Astrocyte of the spinal cord (primary cell): ENCODE measurements at regions not wholly inside any gene's neighbourhood (a gene's known extent, or its start where the extent isn't known, plus 50 kb on each side); places are given as distances from the start of the nearest gene placed in this dataset.

Experiments
- DNase-seq: peaks from one replicate; pipeline ENCODE4 v3.0.0; 2011; ENCODE audit warnings: low read depth, low spot score
- H3K4me3 ChIP-seq: 2 replicates; pipeline ENCODE4 v1.5.1; 2011; ENCODE audit warnings: low read depth, mild to moderate bottlenecking, low read length, moderate library complexity
- in situ Hi-C: cut with HindIII; loops from 2 replicates; pipeline ENCODE4 v1.10.0; 2017; ENCODE audit warnings: low sequenced_read_pairs
- TF ChIP-seq, protein P1 (sequence below): IDR thresholded peaks from 2 replicates; pipeline ENCODE4 v1.5.1; 2012; ENCODE audit warnings: low read depth, mild to moderate bottlenecking, low read length, inconsistent platforms

DNA sequence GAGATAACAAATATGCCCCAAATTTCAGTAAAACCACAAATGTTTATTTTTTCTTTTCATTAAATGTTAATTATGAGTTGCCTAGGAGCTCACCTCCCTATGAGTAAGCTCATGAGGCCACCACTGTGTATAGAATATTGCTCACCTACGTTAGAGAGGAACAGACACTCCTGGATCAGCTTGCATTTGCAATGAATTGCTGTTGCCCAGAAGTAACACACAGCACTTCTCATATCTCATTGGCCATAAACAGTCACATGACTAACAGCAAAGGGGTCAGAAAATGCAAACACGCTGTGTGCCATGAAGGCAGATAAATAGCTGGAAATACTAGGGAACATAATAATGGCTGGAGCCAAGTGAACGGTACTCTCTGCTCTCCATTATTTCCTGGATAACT lies 89.0 kb upstream of the GALNT5 start:
- no peak overlapping the region for H3K4me3 ChIP-seq
- DNase-seq: no peak
- TF ChIP-seq, protein P1, sequence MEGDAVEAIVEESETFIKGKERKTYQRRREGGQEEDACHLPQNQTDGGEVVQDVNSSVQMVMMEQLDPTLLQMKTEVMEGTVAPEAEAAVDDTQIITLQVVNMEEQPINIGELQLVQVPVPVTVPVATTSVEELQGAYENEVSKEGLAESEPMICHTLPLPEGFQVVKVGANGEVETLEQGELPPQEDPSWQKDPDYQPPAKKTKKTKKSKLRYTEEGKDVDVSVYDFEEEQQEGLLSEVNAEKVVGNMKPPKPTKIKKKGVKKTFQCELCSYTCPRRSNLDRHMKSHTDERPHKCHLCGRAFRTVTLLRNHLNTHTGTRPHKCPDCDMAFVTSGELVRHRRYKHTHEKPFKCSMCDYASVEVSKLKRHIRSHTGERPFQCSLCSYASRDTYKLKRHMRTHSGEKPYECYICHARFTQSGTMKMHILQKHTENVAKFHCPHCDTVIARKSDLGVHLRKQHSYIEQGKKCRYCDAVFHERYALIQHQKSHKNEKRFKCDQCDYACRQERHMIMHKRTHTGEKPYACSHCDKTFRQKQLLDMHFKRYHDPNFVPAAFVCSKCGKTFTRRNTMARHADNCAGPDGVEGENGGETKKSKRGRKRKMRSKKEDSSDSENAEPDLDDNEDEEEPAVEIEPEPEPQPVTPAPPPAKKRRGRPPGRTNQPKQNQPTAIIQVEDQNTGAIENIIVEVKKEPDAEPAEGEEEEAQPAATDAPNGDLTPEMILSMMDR: no peak
- in situ Hi-C loops: no loop called here

DNA sequence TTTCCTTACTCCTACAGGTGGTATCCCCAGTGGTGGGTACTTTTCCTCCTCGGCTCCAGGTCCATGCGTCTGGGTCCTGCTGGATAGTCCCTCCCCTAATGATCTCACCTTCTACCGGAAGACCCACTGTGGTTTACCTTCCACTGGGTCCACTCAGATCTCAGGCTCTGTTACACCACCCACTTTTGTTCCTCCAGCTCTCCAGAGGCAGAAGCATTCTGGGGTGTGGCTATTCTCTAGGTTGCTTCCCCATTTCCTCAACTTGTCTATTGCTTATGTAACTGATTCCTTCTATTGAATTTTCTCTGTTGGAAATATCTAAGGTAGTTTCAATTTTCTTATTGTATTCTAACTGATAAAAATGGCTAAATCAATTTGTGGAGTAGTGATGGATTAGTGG lies 87.6 kb upstream of the GALNT5 start:
- TF ChIP-seq, protein P1: no peak
- in situ Hi-C loops: no loop called here
- no peak overlapping the region for H3K4me3 ChIP-seq
- DNase-seq: no peak

DNA sequence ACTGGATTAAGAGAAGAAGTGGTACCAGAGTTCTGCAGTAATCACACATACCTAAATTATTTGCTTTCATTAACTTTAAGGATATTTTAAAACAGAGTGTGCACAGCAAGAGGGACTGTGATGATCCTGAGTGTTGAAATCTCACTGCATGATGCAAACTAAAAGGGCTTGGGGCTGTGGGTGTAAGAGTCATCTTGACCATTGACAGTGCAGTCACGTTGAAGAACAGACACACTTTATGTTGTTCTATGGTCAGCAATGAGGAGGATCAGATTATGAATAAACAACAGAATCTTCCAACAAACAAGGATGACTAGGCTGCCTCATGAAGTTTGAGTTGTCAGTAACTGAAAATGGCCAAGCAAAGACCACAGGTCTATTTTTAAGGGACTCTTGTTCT lies 87.2 kb upstream of the GALNT5 start:
- TF ChIP-seq, protein P1: no peak
- no peak overlapping the region for H3K4me3 ChIP-seq
- DNase-seq: no peak
- in situ Hi-C loops: no loop called here

DNA sequence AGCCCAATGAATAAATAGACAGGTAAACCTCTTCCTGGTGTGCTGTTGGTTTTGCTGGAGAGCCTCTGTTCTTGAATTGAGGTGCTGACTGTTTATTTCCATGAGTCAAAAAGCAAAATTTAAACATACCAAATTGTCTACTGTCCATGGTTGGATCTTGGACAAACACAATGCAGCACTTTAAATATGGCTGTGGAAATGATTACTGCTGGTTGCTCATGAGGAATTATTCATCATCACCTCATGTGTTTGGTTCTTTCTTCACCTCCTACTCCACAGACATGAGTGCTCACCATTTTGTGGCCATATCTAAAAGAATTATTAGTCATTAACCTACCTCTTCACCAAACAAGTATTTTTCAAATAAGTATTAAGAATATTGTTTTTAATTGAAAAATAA lies 85.3 kb upstream of the GALNT5 start:
- TF ChIP-seq, protein P1: no peak
- no peak for DNase-seq
- H3K4me3 ChIP-seq: no peak overlapping the region
- in situ Hi-C loops: no loop called here

DNA sequence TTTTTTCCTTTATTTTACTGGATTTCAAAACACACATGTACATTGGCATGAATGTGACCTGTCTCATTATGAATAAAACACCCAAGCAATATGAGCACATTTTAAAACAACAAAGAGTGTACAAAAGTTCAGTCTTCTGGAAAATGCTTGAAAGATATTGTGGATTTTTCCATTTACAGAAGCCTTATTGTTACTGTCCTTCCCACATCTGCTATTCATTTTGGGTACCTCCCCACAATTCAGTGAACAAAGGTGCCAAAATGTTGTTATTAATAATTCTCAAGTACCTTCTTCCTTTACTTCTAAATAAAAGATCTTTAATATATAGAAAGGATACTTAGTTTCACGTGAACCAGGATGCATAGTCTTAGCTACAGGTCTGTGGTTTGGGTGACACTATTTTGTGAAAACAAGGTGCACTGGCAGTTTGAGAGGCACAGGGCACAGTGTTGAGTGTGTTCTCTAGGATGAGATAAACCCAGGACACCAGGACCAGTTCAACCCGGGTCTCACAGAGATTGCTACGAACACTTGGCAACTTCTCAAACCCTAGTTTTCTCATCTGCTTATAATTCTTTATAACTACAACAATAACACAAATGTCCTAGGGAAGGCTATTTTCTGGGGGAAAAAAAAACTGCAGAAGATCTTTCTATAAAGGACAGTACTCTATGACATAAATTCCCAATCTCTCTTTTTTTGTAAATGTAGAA lies 84.5 kb upstream of the GALNT5 start:
- peak; percentile 46 for DNase-seq
- TF ChIP-seq, protein P1: no peak
- in situ Hi-C loops: no loop called here
- H3K4me3 ChIP-seq: no peak overlapping the region

DNA sequence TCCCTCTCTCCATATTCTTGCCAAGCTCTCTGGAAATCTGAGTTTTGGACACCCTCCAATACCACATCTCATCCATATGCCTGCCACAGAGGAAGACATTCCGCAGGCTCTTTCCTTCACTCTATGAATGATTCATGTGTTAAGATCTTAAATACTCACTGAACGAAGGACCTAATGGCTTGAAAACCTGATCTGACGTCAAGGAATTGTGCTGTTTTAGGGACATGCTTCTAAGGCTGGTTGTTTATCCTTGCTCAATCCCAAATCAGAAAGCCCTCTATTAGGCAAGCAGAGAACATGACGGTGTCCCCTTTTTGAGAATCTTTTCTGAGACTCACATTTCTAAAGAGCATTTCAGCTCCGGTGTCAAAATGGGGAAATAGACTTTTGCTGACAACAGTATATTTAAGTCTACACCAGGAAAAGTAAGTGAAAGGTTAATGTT lies 83.7 kb upstream of the GALNT5 start:
- in situ Hi-C loops: no loop called here
- peak; percentile 98 for DNase-seq
- TF ChIP-seq, protein P1: no peak
- no peak overlapping the region for H3K4me3 ChIP-seq
